ENCODE measurements at regions not wholly inside any gene's neighbourhood (a gene's known extent, or its start where the extent isn't known, plus 50 kb on each side); places are given as distances from the start of the nearest gene placed in this dataset.
"Not testable (repeated sequence)": the region's sequence is repeated elsewhere in the genome, so short reads cannot be mapped to it uniquely, and the experiment has no call there.

GRCh38 chr6:167683028-167683862, 143.5 kb upstream of the AFDN start:
- ATAC-seq (ENCODE audit: low read depth) (no peak), DNase-seq (no peak)
- no peak overlapping the region for H3K27ac Mint-ChIP-seq
- peaks cover 3% of the 10 kb centered on the region for H3K4me1 Mint-ChIP-seq
- H3K4me3 Mint-ChIP-seq: no peak overlapping the region
- POLR2A ChIA-PET: no interaction called here
- H3K9me3 Mint-ChIP-seq: peaks cover 5% of the 10 kb centered on the region
- no peaks in the 10 kb centered on the region for H3K36me3 Mint-ChIP-seq
- peaks cover 69% of the 10 kb centered on the region for H3K27me3 Mint-ChIP-seq

DNA sequence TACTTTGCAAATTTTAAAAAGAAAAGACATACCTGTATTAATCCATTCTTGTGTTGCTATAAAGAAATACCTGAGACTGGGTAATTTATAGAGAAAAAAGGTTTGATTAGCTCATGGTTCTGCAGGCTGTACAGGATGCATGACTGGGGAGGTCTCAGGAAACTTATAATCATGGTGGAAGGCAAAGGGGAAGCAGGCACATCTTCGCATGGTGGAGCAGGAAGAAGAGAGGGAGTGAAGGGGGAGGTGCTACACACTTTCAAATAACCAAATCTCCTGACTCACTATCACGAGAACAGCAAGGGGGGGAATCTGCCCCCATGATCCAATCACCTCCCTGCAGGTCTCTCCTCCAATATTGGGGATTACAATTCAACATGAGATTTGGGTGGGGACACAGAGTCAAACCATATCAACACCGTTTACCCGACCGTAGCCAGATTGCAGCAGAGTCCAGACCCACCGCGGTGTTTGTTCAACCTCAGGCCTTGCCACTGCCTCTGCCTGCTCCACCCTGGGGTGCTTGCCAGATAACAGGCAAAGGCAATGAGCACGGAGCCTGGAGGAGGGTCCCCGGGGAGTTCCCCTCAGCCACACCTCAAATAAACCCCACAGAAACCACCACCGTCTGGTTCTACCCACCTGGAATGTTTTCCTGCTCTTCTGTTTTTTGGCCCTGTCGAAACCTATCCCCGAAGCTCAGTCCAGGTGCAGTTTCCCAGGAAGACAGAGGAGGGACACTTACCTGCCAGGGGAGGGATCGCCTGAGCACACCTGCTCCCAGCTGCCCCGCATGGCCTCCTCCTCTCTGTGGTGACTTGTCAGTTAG, 142.2 kb upstream of the AFDN start:
- Mint-ChIP-seq H3K9me3 (peaks cover 5% of the 10 kb centered on the region), H3K4me3 (no peak overlapping the region), H3K27ac (no peak overlapping the region), H3K27me3 (peaks cover 62% of the 10 kb centered on the region), H3K36me3 (no peaks in the 10 kb centered on the region), H3K4me1 (peaks cover 3% of the 10 kb centered on the region)
- no peak for DNase-seq
- POLR2A ChIA-PET: no interaction called here
- ATAC-seq (ENCODE audit: low read depth): no peak

DNA sequence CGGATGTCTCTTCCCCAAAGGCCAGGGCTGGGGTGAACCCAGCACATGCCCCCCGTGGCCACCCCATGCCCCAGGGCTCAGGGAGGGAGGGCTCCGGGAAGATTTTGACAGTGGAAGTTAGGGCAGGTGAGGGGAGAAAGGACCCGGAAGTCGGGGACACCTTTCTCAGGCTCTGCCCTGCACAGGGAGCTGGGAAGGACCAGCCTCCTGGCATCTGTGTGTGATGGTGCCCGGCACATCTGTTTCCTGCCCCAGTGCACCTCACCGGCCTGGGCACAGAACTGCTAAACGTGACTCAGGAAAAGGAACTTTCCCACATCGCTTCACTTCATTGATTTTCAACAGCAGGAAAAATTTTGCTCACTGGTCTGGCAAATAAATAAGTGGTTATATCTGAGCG, 141.1 kb upstream of the AFDN start:
- Mint-ChIP-seq H3K9me3 (peaks cover 5% of the 10 kb centered on the region), H3K36me3 (no peaks in the 10 kb centered on the region), H3K4me1 (peaks cover 3% of the 10 kb centered on the region), H3K27ac (no peak overlapping the region), H3K27me3 (peaks cover 50% of the 10 kb centered on the region), H3K4me3 (no peak overlapping the region)
- POLR2A ChIA-PET: no interaction called here
- no peak for DNase-seq
- ATAC-seq (ENCODE audit: low read depth): no peak

GRCh38 chr6:167686204-167686893, 140.4 kb upstream of the AFDN start:
- DNase-seq (no peak), ATAC-seq (ENCODE audit: low read depth) (no peak)
- H3K4me1 Mint-ChIP-seq: peaks cover 3% of the 10 kb centered on the region
- no peaks in the 10 kb centered on the region for H3K36me3 Mint-ChIP-seq
- POLR2A ChIA-PET: no interaction called here
- H3K4me3 Mint-ChIP-seq: no peak overlapping the region
- H3K27me3 Mint-ChIP-seq: peaks cover 53% of the 10 kb centered on the region
- H3K9me3 Mint-ChIP-seq: peaks cover 5% of the 10 kb centered on the region
- no peak overlapping the region for H3K27ac Mint-ChIP-seq

GRCh38 chr6:167687116-167687725, 139.5 kb upstream of the AFDN start:
- no peaks in the 10 kb centered on the region for H3K36me3 Mint-ChIP-seq
- peaks cover 53% of the 10 kb centered on the region for H3K27me3 Mint-ChIP-seq
- DNase-seq: no peak
- H3K27ac Mint-ChIP-seq: no peak overlapping the region
- POLR2A ChIA-PET: no interaction called here
- no peak overlapping the region for H3K4me3 Mint-ChIP-seq
- H3K4me1 Mint-ChIP-seq: peaks cover 3% of the 10 kb centered on the region
- peaks cover 5% of the 10 kb centered on the region for H3K9me3 Mint-ChIP-seq
- ATAC-seq (ENCODE audit: low read depth): no peak

DNA sequence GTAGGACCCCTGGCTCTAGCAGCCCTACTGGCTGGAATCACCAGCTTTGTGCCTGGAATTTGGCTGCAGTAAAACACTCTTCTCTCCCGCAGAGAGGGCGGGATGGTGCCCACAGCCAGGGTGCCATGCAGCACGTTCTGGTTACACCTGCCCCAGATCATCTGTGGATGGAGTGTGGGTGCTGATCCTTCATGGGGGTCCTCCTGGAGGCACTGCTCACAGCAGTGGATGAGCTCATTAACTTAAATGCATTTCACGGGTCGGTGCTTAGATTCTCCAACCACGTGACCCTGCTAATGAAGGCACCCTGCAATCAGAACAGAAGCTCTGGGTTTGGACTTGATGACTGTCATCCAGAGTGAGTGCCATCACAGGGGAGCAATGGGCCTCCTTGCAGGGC, 138.6 kb upstream of the AFDN start:
- Mint-ChIP-seq H3K4me1 (peaks cover 3% of the 10 kb centered on the region), H3K27me3 (peaks cover 49% of the 10 kb centered on the region), H3K9me3 (peaks cover 5% of the 10 kb centered on the region), H3K27ac (no peak overlapping the region), H3K36me3 (no peaks in the 10 kb centered on the region), H3K4me3 (no peak overlapping the region)
- DNase-seq (no peak), ATAC-seq (ENCODE audit: low read depth) (no peak)
- POLR2A ChIA-PET: no interaction called here

- Mint-ChIP-seq H3K4me1 (peaks cover 3% of the 10 kb centered on the region), H3K27me3 (peaks cover 42% of the 10 kb centered on the region), H3K36me3 (no peaks in the 10 kb centered on the region), H3K27ac (no peak overlapping the region), H3K9me3 (peaks cover 6% of the 10 kb centered on the region), H3K4me3 (no peak overlapping the region)
- ATAC-seq (ENCODE audit: low read depth) (no peak), DNase-seq (no peak)
- POLR2A ChIA-PET: no interaction called here
These were observed 137.4 kb upstream of the AFDN start for GRCh38 chr6:167689278-167689677.

DNA sequence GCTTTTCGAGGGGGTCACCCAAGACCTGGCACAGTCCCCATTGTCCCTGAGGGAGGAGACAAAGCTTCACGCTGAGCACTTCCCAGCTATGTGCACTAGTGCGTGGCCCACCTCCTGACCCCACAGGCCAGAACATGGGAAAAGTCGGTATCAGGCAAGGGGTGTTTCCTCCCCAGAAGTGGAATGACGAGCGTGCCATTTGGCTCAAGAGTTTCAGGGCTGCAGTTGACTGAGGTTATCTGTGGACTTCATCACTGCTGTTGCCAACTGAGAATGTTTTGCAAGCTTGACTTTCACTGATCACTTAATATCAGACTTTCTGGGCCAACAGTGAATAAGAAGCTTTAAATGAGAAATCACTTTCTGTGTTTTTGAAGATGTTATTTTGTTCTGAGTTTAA, 137.0 kb upstream of the AFDN start:
- H3K27me3 Mint-ChIP-seq: peaks cover 45% of the 10 kb centered on the region
- H3K9me3 Mint-ChIP-seq: peaks cover 8% of the 10 kb centered on the region
- peaks cover 3% of the 10 kb centered on the region for H3K4me1 Mint-ChIP-seq
- H3K27ac Mint-ChIP-seq: no peak overlapping the region
- no peak for DNase-seq
- POLR2A ChIA-PET: no interaction called here
- H3K4me3 Mint-ChIP-seq: no peak overlapping the region
- no peaks in the 10 kb centered on the region for H3K36me3 Mint-ChIP-seq
- ATAC-seq (ENCODE audit: low read depth): no peak

DNA sequence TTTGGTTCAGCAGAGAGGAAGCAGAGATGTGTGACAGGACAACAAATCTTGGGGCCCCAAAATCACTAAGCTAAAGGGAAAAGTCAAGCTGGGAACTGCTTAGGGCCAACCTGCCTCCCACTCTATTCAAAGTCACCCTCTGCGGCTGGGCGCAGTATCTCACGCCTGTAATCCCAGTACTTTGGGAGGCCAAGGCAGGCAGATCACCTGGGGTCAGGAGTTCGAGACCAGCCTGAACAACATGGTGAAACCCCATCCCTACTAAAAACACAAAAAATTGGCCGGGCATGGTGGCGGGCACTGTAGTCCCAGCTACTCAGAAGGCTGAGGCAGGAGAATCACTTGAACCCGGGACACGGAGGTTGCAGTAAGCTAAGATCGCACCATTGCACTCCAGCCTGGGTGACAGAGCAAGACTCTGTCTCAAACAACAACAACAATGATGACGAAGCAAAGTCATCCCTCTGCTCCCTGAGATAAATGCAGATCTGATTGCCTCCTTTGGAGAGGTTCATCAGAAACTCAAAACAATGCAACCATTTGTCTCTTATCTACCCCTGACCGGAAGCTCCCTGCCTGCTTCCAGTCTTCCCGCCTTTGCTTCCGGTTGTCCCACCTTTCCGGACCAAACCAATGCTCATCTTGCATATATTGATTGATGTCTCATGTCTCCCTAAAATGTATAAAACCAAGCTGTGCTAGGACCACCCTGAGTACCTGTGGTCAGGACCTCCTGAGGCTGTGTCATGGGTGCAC, 136.4 kb upstream of the AFDN start:
- H3K4me1 Mint-ChIP-seq; ATAC-seq (ENCODE audit: low read depth); H3K36me3 Mint-ChIP-seq; H3K9me3 Mint-ChIP-seq; DNase-seq; POLR2A ChIA-PET; H3K27ac Mint-ChIP-seq; H3K4me3 Mint-ChIP-seq: not testable (repeated sequence)
- H3K27me3 Mint-ChIP-seq: peaks cover 41% of the 10 kb centered on the region

GRCh38 chr6:167690931-167691330, 135.8 kb upstream of the AFDN start:
- peaks cover 8% of the 10 kb centered on the region for H3K9me3 Mint-ChIP-seq
- H3K4me1 Mint-ChIP-seq: peaks cover under 1% of the 10 kb centered on the region
- DNase-seq (no peak), ATAC-seq (ENCODE audit: low read depth) (no peak)
- peaks cover 36% of the 10 kb centered on the region for H3K27me3 Mint-ChIP-seq
- H3K36me3 Mint-ChIP-seq: no peaks in the 10 kb centered on the region
- H3K4me3 Mint-ChIP-seq: no peak overlapping the region
- H3K27ac Mint-ChIP-seq: no peak overlapping the region
- POLR2A ChIA-PET: no interaction called here

DNA sequence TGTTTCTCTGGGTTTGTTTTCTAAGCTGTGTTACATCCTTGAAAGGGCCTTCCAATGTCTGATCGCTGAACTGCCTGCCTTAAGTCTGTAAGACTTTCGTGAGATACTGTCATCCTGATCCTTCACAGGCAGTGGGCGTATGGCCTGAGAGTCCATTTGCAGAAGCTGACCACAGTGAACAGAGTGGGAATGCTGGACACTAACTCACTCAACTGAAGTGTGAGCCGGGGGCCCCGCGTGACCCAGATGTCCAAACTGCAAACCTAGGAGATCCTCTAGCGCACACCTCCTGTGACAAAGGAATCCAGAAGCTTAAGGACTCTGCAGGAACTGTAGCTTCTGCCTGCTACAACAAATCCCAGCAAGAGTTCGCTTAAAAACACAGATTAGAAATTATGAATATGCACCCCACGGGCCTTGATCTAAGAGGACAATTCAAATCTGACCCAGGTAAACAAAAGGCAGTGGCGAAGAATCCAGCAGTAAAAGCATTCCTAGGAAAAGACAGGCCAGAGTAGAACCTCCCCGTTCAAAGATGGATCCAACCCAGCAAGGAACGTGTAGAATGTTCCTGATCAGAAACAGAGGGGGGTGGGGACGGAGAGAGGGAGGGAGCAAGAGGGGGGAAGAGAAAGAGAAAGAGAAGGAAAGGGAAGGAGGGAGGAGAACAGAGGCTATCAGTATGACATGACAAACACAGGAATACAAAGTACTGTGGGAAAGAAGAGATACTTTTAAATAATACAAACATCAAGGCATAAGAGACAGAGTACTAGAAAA, 135.0 kb upstream of the AFDN start:
- no peaks in the 10 kb centered on the region for H3K4me1 Mint-ChIP-seq
- ATAC-seq (ENCODE audit: low read depth) (no peak), DNase-seq (no peak)
- POLR2A ChIA-PET: no interaction called here
- H3K27me3 Mint-ChIP-seq: peaks cover 37% of the 10 kb centered on the region
- H3K9me3 Mint-ChIP-seq: peaks cover 6% of the 10 kb centered on the region
- no peaks in the 10 kb centered on the region for H3K36me3 Mint-ChIP-seq
- H3K27ac Mint-ChIP-seq: no peak overlapping the region
- no peak overlapping the region for H3K4me3 Mint-ChIP-seq

DNA sequence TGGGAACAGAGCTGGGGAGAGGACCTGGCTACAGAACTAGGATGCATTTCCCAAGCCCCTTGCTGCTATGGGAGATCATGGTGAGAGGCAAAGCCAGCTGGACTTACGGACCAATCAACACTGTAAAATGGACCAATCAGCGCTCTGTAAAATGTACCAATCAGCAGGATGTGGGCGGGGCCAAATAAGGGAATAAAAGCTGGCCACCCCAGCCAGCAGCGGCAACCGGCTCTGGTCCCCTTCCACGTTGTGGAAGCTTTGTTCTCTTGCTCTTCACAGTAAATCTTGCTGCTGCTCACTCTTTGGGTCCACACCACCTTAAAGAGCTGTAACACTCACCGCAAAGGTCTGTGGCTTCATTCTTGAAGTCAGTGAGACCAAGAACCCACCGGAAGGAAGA, 133.2 kb upstream of the AFDN start:
- H3K4me3 Mint-ChIP-seq; H3K27ac Mint-ChIP-seq; H3K36me3 Mint-ChIP-seq; POLR2A ChIA-PET; ATAC-seq (ENCODE audit: low read depth); DNase-seq; H3K9me3 Mint-ChIP-seq; H3K4me1 Mint-ChIP-seq: not testable (repeated sequence)
- H3K27me3 Mint-ChIP-seq: peaks cover 40% of the 10 kb centered on the region
